ENCODE measurements at regions not wholly inside any gene's neighbourhood (a gene's known extent, or its start where the extent isn't known, plus 50 kb on each side); places are given as distances from the start of the nearest gene placed in this dataset.
"Not testable (repeated sequence)": the region's sequence is repeated elsewhere in the genome, so short reads cannot be mapped to it uniquely, and the experiment has no call there.

DNA sequence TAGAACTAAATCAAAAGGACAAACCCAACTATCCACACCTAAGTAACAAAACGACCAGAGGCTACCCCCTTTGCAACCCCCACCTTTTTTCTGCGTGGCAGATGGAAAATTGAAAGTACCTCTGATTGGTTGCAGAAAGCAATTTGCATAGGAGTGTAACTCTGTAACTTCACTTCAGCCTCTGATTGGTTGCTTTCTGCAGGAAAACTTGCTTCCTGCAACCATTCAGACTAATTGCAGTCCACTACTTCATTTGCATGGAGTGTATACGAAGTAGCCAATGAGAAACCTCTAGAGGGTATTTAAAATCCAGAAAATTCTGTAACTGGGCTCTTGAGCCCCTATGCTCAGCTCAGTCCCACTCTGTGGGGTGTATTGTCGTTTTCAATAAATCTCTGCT lies 129.1 kb upstream of the OLIG3 start:
- DNase-seq (ENCODE audit: low read depth), result peak; percentile 40

DNA sequence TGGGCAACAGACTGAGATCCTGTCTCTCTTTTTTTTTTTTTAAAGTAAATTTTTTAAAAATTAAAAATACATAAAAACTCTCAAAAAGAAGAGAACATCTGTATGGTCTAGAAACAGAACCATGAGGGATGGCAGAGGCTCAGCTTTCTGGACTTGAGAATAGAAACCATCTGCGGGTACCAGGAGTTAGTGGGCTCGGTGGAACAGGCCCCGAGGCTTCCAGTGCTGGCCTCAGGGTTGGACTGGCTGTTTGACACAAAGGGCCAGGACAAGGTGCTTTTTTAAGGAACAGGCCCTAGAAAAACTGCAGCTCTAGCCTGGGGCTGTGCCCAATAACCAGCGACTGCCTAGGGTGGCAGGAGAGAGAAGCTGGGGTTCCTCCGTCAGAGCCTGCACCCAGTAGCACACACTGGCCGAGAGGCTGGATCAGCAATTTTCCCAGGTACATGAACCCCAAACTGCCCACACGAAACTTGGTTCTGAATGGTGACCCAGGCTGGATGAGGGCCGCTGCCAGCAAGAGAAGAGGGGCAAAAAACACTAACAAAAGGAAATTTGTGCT lies 131.0 kb upstream of the OLIG3 start:
- no peak for DNase-seq (ENCODE audit: low read depth)

DNA sequence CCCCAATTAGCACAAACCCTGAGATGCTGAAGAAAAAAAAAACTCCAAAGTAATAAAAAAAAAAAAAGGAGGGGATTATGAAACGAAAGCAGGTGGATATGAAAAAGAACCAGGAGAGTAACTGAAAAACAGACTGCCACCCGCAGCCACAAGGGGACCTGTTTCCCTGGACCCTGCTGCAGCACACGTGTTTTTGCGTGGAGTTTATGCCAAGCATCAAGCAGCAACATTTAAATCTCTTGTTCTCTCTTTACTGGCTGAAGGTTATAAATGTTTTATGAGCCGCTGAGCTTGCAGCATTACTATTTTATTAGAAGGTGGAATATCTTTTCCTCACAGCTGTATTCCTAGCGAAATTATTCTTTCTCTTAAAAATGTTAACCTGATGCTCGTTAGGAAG lies 131.6 kb upstream of the OLIG3 start:
- no peak for DNase-seq (ENCODE audit: low read depth)

DNA sequence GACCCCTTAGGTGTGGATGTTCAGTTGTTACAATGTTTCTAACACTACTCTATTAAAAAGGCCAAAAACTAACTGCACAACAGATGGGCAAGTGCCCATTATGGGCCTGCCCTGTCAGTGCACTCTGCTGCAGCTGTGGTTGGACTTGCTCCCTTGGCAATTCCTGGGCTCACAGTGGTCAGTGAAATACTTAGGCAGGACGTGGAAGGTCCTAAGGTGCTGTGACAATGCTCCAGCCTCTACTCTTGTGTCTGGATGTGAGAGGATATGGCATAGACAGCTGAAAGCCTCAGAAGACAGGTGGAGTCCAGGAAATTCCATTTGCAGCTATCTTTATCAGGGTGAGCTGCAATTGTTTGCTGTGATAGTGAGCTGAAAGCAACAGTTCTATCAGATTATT lies 136.5 kb upstream of the OLIG3 start:
- no peak for DNase-seq (ENCODE audit: low read depth)

DNA sequence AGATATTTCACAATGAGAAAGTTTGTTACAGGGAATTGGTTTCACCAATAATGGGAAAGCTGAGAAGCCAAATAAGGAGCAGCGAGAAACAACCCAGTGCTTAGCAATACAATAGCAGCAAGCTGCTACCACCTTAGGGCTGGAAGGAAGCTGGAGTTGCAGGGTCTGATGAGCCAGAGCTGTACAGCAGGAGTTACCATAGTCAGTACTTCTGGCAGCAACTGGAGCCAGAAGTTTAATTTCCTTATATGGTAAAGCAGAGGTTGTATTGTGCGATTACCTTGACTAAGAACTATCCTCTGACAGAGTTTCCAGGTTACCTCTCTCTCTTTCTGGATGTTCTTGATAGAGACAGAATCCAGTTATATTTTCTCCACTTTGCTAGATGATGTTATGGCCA lies 137.1 kb upstream of the OLIG3 start:
- DNase-seq (ENCODE audit: low read depth), result no peak

DNA sequence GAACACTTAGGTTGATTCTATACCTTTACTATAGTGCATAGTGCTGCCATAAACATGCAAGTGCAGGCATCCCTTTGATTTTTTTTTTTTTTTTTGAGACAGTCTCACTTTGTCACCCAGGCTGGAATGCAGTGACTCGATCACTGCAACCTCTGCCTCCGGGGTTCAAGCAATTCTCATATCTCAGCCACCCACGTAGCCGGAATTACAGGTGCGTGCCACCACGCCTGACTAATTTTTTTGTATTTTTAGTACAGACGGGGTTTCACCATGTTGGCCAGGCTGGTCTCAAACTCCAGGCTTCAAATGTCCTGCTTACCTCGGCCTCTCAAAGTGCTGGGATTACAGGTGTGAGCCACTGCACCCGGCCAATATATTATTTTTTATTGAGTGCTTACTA lies 140.0 kb upstream of the OLIG3 start:
- DNase-seq (ENCODE audit: low read depth), result peak; percentile 41

DNA sequence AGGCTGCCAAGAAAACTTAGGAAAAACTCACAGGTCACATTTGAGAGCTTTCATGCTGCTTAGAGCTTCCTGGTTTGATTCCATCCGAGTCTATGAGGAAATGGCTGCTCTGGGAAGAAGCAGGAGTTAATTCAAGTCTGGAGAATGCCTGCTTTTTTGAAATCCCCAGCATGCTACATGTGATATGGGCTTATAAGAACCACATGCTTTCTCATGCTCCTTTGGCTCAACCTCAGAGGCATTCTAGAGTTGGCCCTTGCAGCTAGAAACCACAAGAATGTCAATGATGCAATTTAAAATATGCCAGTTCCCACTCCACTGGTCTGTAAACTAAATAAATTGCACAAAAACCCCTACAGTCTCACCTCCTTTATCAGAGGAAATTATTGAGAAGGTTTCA lies 142.9 kb upstream of the OLIG3 start:
- peak; percentile 96 for DNase-seq (ENCODE audit: low read depth)

DNA sequence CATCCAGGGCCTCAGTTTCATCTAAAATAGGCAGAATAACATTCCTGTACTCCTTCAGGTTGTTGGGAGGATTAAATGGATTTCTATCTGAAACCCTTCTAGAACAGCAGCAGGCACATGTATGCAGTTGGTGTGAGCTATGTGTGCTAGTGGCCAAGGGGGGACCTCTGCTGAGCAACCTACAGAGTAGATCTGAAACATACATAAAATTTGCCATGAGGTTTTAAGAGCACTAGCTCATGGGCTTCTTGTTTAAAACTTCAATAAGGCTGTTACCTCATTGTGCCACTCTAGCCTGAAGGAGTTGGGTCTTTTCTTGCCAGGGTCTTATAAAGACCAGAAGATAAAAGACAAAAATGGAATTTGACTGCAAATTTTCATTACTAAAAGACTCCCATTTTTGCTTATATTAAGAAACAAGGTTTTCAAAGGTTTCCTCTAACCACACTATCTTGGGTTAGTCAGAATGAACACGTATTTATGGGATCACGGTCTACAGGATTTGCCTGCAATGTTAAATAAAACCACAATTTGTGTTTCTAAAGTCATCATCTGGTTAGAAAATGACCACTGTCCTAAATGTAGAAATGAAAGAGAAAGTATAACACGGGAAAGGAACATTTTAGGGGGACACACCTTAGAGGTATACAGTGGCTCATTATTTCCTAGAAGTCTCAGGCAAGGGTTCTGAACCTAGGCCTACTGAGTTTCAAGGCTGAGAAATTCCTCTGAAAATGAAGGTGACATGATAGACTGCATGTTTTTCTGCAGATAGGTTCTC lies 144.9 kb upstream of the OLIG3 start:
- peak; percentile 21 for DNase-seq (ENCODE audit: low read depth)

DNA sequence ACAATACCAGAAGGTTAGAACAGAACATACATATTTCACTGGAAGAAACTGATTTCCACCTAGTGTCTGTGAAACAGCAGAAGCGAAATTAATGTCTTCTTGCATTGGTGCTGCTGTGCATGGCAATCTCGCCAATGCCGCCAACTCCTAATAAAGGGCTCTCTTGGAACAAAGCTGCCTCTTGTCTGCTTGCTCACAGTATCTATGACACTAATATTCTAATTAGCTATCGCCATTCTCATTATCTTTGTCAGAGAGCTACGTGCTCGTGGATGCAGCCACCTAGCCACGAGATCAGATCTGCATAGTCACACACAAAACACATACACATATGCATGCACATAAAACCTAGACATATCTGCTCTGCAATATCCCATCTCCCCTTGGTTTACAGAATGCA lies 145.9 kb upstream of the OLIG3 start:
- DNase-seq (ENCODE audit: low read depth), result no peak

DNA sequence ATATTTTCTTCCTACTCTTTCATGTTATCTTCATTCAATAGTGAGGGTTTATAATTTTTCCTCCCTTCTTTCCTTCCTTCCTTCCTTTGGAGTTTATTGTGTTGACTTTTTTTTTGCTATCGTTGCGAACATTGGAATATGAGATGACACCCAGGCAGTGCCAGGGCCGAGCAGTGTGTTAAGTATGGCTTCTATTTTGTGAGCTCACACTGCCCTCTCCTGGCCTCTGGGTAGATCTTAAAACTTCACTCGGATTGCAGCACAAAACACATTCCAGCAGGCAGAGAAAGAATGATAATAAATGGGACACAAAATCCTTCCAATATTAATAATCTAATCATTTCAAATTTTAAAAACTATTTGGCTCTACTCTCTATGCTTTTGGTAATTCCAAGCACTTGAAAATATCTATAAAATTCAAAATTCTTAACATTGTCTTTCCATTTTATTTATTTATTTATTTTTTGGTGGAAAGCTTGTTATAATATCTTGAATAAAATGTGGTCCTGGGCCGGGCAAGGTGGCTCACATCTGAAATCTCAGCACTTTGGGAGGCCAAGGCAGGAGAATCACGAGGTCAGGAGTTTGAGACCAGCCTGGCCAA lies 147.4 kb upstream of the OLIG3 start:
- peak; percentile 71 for DNase-seq (ENCODE audit: low read depth)

DNA sequence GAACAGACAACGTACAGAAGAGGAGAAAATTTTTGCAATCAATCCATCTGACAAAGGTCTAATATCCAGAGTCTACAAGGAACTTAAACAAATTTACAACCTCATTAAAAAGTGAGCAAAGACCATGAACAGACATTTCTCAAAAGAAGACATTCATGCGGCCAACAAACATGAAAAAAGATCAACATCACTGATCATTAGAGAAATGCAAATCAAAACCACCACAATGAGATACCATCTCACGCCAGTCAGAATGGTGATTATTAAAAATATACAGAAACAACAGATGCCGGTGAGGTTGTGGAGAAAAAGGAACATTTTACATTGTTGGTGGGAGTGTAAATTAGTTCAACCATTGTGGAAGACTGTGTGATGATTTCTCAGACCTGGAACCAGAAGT lies 149.0 kb upstream of the OLIG3 start:
- not testable (repeated sequence) for DNase-seq (ENCODE audit: low read depth)

DNA sequence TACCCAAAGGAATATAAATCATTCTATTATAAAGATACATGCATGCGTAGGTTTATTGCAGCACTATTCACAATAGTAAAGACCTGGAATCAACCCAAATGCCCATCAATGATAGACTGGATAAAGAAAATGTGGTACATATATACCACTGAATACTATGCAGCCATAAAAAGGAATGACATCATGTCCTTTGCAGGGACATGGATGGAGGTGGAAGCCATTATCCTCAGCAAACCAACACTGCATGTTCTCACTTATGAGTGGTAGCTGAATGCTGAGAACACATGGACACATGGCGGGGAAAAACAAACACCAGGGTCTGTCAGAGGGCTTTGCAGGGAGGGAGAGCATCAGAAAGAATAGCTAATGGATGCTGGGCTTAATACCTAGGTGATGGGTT lies 149.4 kb upstream of the OLIG3 start:
- DNase-seq (ENCODE audit: low read depth), result not testable (repeated sequence)

DNA sequence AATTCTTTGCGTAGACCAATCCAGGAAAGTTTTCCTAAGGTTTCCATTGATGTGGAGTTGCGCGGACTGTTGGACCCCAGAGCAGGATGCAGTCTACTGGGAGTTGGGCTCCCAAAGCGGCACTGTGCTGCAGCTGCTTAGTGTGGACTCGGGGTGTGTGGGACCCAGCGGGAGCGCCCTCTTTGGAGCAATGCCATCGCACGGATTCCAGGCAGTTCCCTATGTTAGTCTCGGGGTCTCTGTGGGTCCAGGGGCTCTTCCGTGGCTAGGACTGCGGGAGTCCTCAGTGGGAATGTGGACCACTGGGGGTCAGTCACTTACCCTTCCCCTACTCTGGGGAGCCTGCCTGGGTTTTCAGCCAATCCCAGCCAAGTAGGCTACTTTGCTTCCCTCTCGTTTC lies 151.7 kb upstream of the OLIG3 start:
- DNase-seq (ENCODE audit: low read depth), result no peak

DNA sequence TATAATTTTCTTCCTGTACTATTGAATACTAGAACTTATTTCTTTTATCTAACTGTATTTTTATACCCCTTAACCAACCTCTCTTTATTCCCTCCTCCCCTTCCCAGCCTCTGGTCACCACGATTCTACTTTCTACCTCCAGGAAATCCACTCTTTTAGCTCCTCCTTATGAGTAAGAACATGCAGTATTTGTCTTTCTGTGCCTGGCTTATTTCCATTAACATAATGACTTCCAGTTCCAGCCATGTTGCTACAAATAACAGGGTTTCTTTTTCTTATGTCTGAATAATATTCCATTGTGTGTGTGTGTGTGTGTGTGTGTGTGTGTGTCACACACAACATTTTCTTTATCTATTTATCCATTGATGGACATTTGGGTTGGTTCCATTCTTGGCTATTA lies 152.3 kb upstream of the OLIG3 start:
- DNase-seq (ENCODE audit: low read depth), result no peak

DNA sequence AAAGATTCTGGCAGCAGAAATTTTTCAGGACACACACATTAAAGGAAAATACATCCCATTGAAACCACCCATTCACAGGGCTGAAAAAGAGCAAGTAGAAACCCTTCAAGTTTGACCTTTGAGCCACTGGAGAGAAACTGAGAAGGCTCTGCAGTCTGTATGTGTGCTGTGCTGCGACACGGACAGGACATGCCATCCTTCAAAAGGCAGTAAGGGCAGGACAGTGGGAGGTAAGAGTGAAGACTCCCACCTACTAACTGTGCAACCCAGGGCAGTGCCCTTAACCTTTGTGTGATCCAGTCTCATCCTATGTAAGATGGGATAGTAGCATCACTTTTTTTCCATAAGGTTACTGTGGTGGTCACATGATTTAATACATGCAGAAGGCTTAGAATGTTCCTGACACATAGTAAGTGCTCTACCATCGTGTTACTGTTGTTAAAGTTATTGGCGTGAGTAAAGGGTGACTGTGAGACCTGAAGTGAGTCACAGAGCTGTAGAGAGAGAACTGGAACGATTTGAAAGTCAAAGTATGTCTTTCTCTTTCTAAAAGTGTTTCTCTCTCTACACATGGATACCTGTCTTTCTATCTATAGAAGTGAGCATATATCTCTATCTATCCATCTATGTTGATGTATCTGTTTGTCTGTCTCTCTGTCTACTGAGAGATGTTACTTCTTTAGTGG lies 153.7 kb upstream of the OLIG3 start:
- peak; percentile 17 for DNase-seq (ENCODE audit: low read depth)

DNA sequence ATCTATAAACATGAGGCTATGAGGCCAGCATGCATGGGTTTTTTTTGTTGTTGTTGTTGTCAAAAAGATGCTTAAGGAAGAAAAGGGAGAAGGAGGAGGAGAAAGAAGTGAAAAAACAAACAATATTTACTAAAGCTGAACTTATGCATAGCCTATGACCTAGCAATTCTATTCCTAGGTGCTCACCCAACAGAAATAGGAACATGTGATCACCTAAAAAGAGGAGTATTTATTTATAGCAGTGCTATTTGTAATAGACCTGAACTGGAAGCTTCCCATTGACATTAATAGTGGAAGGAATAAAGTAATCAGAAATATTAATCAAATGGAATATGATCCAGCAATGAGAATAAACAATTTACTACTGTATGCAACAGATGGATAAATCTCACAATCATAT lies 156.5 kb upstream of the OLIG3 start:
- DNase-seq (ENCODE audit: low read depth), result no peak

DNA sequence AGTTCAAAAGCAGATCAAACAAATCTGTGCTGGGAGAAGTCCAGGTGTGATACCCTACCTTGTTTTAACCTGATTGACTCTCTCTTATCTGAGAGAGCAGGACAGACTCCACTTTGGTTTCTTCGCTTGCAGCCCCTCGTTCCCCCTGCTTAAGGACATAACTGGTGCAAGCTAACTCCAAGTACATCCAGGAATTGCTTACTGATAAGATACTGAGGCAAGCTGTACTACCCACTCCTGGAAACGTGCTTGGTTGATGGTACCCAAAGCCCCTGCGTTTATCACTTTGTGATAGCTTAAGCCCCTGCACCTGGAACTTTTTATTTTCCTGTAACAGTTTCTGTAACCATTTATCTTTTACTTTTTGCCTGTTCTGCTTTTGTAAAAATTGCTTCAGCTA lies 157.0 kb upstream of the OLIG3 start:
- no peak for DNase-seq (ENCODE audit: low read depth)

DNA sequence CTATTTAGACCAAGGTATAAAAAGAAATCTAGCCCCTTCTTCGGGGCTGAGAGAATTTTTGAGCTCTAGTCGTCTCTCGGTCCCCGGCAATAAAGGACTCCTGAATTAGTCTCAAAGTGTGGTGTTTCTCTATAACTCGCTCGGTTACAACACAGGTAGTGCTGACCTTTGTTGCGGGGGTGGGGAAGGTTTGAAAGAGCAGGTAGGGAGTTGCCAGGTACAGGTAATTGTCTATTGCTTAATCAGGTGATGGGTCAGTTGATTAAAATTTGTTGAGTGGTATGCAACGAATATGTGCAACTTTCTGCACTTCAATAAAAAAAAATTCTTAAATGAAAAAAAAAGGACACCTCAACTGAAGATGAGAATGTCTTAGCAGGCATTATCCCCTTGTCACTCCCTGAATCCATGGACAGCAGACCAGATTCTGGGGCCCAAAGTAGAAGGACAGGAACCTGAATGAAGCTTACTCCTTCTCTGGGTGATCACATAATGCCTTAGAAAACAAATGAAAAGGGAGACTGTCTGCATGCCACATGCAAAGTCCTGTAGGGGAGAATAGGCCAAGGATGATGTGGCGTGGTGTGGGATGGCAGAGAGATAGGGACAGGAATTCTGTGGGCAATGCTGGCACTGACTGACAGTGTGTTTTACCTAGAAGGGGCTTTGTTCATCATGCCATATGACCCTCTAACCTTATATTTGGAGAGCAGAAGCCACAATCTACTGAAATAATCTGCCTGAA lies 157.6 kb upstream of the OLIG3 start:
- no peak for DNase-seq (ENCODE audit: low read depth)

DNA sequence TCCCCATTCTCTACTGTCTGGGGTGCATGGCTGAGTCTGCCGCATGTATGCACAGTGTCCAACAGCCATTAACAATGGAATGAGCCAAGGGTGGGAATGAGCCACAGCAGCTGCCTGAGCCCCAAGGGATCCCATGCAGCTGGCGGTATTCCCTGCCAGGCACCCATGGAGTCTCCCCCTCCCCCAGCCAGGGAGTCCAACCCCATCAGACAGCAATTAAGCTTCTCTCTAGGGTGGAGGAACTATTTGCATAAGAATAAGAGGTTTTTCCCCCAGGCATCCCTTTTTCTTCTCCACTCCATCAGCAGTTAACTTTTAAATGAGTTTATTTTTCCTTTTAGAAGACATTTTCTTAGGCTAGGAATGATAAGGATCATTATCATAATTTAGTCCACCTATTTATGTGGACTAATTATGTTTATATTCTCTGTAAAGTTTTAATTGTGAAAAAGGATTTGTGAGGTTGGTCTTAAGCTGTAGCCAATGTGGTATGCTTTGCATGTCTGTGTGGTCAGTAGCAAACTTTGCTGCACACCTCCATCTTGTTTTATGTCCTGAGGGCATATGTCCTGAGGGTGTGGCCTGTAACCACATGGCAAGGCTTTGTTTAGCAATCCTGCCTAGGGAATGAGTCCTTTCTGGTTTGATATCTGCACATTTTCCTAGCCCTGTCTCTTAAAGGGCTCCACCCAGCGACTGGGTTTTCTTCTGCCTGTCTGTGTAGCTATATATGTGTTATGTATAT lies 158.9 kb upstream of the OLIG3 start:
- peak; percentile 38 for DNase-seq (ENCODE audit: low read depth)

DNA sequence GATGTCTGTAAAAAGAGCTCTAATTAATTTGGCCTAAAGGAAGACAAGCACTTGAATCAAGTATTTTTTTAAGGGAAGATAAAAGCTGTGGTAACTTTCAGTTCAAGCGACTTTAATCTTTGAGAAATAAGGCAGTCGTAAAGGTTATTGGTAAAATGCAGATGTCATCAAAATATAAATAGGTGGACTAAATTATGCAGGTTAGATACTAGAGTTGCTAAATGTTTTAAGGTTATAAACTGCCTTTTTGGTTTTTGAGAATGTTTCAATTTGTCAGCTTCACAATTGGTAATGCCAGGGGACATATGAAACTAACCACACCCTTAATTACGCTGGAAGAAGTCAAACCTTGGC lies 159.5 kb upstream of the OLIG3 start:
- DNase-seq (ENCODE audit: low read depth), result no peak

DNA sequence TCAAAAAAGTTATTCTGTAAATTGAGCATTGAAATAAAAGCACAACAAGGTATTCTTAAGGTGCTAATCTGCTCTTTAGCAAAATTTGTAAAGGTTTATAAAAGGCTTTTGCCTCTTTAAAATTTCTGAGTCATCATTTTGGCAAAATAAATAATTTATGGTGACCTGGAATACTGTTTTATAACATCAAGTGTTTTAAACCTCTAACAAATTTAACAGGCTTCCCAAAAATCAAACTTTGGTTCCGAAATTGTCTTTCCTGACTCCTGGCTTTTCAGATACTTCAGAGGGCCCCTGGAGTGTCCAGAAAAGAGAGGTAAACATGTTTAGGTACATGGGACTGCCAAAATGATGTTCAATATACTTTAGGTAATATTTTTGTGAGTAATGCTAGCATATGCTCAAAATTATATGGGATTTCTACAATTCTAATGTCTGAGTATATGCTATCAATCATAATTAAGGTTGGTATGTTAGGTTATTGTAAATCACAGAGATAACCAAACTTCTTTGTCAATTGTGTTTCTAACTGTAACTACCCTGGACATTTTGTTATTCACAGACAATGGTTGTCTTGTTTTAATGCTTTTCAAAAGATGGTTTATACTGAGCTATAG lies 160.3 kb upstream of the OLIG3 start:
- DNase-seq (ENCODE audit: low read depth), result no peak
